Neural progenitor cell (in vitro differentiated cells): ENCODE measurements at regions not wholly inside any gene's neighbourhood (a gene's known extent, or its start where the extent isn't known, plus 50 kb on each side); places are given as distances from the start of the nearest gene placed in this dataset.

Experiments
- DNase-seq: peaks from one replicate; pipeline ENCODE4 v3.0.0-alpha.2; 2016; ENCODE audit warnings: low spot score
- H2AFZ ChIP-seq: fragments of 200-600 bp; sonication (generic); replicated peaks from 2 replicates; pipeline ENCODE4 v1.6.1; 2016; ENCODE audit warnings: antibody characterized with exemption
- H3F3A ChIP-seq: fragments of 200-600 bp; sonication (generic); 2 replicates; pipeline ENCODE4 v1.6.1; 2016; ENCODE audit warnings: antibody characterized with exemption, low read depth
- H3K27ac ChIP-seq: fragments of 200-600 bp; sonication (generic); 2 replicates; pipeline ENCODE4 v1.5.1; 2016; ENCODE audit warnings: mild to moderate bottlenecking
- H3K27me3 ChIP-seq: fragments of 200-600 bp; sonication (generic); 2 replicates; pipeline ENCODE4 v1.6.1; 2016; ENCODE audit warnings: mild to moderate bottlenecking, moderate library complexity
- H3K36me3 ChIP-seq: fragments of 200-600 bp; sonication (generic); 2 replicates; pipeline ENCODE4 v1.5.1; 2016
- H3K4me1 ChIP-seq: fragments of 200-600 bp; sonication (generic); 2 replicates; pipeline ENCODE4 v1.6.1; 2016; ENCODE audit warnings: mixed run types
- H3K4me2 ChIP-seq: fragments of 200-600 bp; sonication (generic); 2 replicates; pipeline ENCODE4 v1.6.1; 2016
- H3K4me3 ChIP-seq: fragments of 200-600 bp; sonication (generic); 2 replicates; pipeline ENCODE4 v1.5.1; 2016
- H3K79me2 ChIP-seq: fragments of 200-600 bp; sonication (generic); 2 replicates; pipeline ENCODE4 v1.6.1; 2016; ENCODE audit warnings: low read depth
- H3K9ac ChIP-seq: fragments of 200-600 bp; sonication (generic); 2 replicates; pipeline ENCODE4 v1.6.1; 2016
- H3K9me3 ChIP-seq: fragments of 200-600 bp; sonication (generic); 2 replicates; pipeline ENCODE4 v1.5.1; 2016; ENCODE audit warnings: low read depth
- H4K20me1 ChIP-seq: fragments of 200-600 bp; sonication (generic); 2 replicates; pipeline ENCODE4 v1.6.1; 2016; ENCODE audit warnings: low read depth
- H3K27ac Mint-ChIP-seq: 3 replicates; pipeline ENCODE4 v1.8.0; 2021; ENCODE audit warnings: mixed read lengths
- H3K27me3 Mint-ChIP-seq: 2 replicates; pipeline ENCODE4 v1.8.0; 2022; ENCODE audit warnings: low read depth, mild to moderate bottlenecking, inconsistent platforms, moderate library complexity, mixed read lengths; ENCODE audit not compliant: insufficient read depth
- H3K36me3 Mint-ChIP-seq: 3 replicates; pipeline ENCODE4 v1.8.0; 2021; ENCODE audit warnings: mixed read lengths
- H3K4me1 Mint-ChIP-seq: 3 replicates; pipeline ENCODE4 v1.8.0; 2021; ENCODE audit warnings: mixed read lengths
- H3K4me3 Mint-ChIP-seq: 3 replicates; pipeline ENCODE4 v1.8.0; 2021; ENCODE audit warnings: mild to moderate bottlenecking, moderate library complexity, mixed read lengths
- H3K9me3 Mint-ChIP-seq: 3 replicates; pipeline ENCODE4 v1.8.0; 2020; ENCODE audit warnings: mixed read lengths
- CTCF ChIP-seq: fragments of 200-600 bp; sonication (generic); IDR thresholded peaks from 2 replicates; pipeline ENCODE4 v1.5.1; 2017; ENCODE audit warnings: antibody characterized with exemption, mild to moderate bottlenecking
- EZH2 ChIP-seq: fragments of 200-600 bp; sonication (generic); IDR thresholded peaks from 2 replicates; pipeline ENCODE4 v1.6.1; 2017; ENCODE audit warnings: antibody characterized with exemption, mild to moderate bottlenecking, moderate library complexity
- EZH2phosphoT487 ChIP-seq: fragments of 200-600 bp; sonication (generic); IDR thresholded peaks from 2 replicates; pipeline ENCODE4 v1.6.1; 2017; ENCODE audit warnings: antibody characterized with exemption

- Histone ChIP-seq H3K4me3 (no peak overlapping the region), H3K36me3 (no peaks in the 10 kb centered on the region), H4K20me1 (no peaks in the 10 kb centered on the region), H3K4me1 (no peaks in the 10 kb centered on the region), H3K9me3 (no peaks in the 10 kb centered on the region), H3K27ac (no peak overlapping the region), H3K9ac (no peak overlapping the region), H3K4me2 (no peak overlapping the region), H3F3A (no peaks in the 10 kb centered on the region), H3K79me2 (no peaks in the 10 kb centered on the region), H3K27me3 (no peaks in the 10 kb centered on the region), H2AFZ (no peak overlapping the region)
- H3K9me3 Mint-ChIP-seq: no peaks in the 10 kb centered on the region
- H3K27me3 Mint-ChIP-seq: no peaks in the 10 kb centered on the region
- no peak for TF ChIP-seq EZH2
- no peaks in the 10 kb centered on the region for H3K36me3 Mint-ChIP-seq
- DNase-seq: no peak
- H3K27ac Mint-ChIP-seq: no peak overlapping the region
- H3K4me1 Mint-ChIP-seq: peaks cover 34% of the 10 kb centered on the region
- no peak overlapping the region for H3K4me3 Mint-ChIP-seq
These were observed 122.5 kb downstream of the CCER1 start for GRCh38 chr12:90832427-90832826.

GRCh38 chr12:90831712-90832111 is 123.3 kb downstream of the CCER1 start:
- Histone ChIP-seq H3K9me3 (no peaks in the 10 kb centered on the region), H3K4me3 (no peak overlapping the region), H3K36me3 (no peaks in the 10 kb centered on the region), H3K27ac (no peak overlapping the region), H3K79me2 (no peaks in the 10 kb centered on the region), H3K9ac (no peak overlapping the region), H3F3A (no peaks in the 10 kb centered on the region), H3K4me2 (no peak overlapping the region), H3K27me3 (no peaks in the 10 kb centered on the region), H3K4me1 (no peaks in the 10 kb centered on the region), H4K20me1 (no peaks in the 10 kb centered on the region), H2AFZ (no peak overlapping the region)
- Mint-ChIP-seq H3K27ac (no peak overlapping the region), H3K9me3 (no peaks in the 10 kb centered on the region), H3K27me3 (no peaks in the 10 kb centered on the region), H3K36me3 (no peaks in the 10 kb centered on the region), H3K4me3 (no peak overlapping the region), H3K4me1 (peaks cover 34% of the 10 kb centered on the region)
- TF ChIP-seq EZH2 (no peak), CTCF (no peak), EZH2phosphoT487 (no peak)
- DNase-seq: no peak

GRCh38 chr12:90829044-90829443 is 125.9 kb downstream of the CCER1 start:
- H3K4me3 Mint-ChIP-seq: no peak overlapping the region

More at GRCh38 chr12:90829044-90829443, 125.9 kb downstream of the CCER1 start:
- Histone ChIP-seq H3K4me3 (no peak overlapping the region), H3K27me3 (no peaks in the 10 kb centered on the region), H3K4me1 (no peaks in the 10 kb centered on the region), H3K9ac (no peak overlapping the region), H2AFZ (no peak overlapping the region), H4K20me1 (no peaks in the 10 kb centered on the region), H3K4me2 (no peak overlapping the region), H3K36me3 (no peaks in the 10 kb centered on the region), H3K27ac (no peak overlapping the region), H3K79me2 (no peaks in the 10 kb centered on the region), H3F3A (no peaks in the 10 kb centered on the region), H3K9me3 (no peaks in the 10 kb centered on the region)
- Mint-ChIP-seq H3K4me1 (peaks cover 51% of the 10 kb centered on the region), H3K9me3 (no peaks in the 10 kb centered on the region), H3K27ac (no peak overlapping the region), H3K27me3 (peaks cover 4% of the 10 kb centered on the region), H3K36me3 (no peaks in the 10 kb centered on the region)
- no peak for DNase-seq
- no peak for TF ChIP-seq EZH2phosphoT487
- TF ChIP-seq EZH2: no peak
- TF ChIP-seq CTCF: no peak
